ENCODE measurements at regions not wholly inside any gene's neighbourhood (a gene's known extent, or its start where the extent isn't known, plus 50 kb on each side); places are given as distances from the start of the nearest gene placed in this dataset.

GRCh38 chr1:55724551-55725325, 509.6 kb upstream of the USP24 start:
- DNase-seq: no peak

- no peak for DNase-seq
Observed at GRCh38 chr1:55723001-55723400, 507.8 kb upstream of the USP24 start.

- DNase-seq: no peak
Observed at GRCh38 chr1:55720261-55720660, 505.1 kb upstream of the USP24 start.

GRCh38 chr1:55718758-55719671, 503.9 kb upstream of the USP24 start:
- DNase-seq: no peak

GRCh38 chr1:55717111-55717510, 501.9 kb upstream of the USP24 start:
- no peak for DNase-seq

- no peak for DNase-seq
Observed at GRCh38 chr1:55716610-55717009, 501.4 kb upstream of the USP24 start.

GRCh38 chr1:55716151-55716550, 501.0 kb upstream of the USP24 start:
- no peak for DNase-seq

GRCh38 chr1:55714230-55714629, 499.1 kb upstream of the USP24 start:
- DNase-seq: no peak

GRCh38 chr1:55713516-55713915, 498.4 kb upstream of the USP24 start:
- no peak for DNase-seq

GRCh38 chr1:55712148-55712547, 497.0 kb upstream of the USP24 start:
- DNase-seq: no peak

GRCh38 chr1:55708781-55709180, 493.6 kb upstream of the USP24 start:
- no peak for DNase-seq

- DNase-seq: no peak
Observed at GRCh38 chr1:55707846-55708245, 492.7 kb upstream of the USP24 start.

GRCh38 chr1:55707196-55707595, 492.0 kb upstream of the USP24 start:
- no peak for DNase-seq

GRCh38 chr1:55706397-55706796, 491.2 kb upstream of the USP24 start:
- DNase-seq: no peak

GRCh38 chr1:55703726-55704363, 488.7 kb upstream of the USP24 start:
- no peak for DNase-seq

GRCh38 chr1:55702064-55702463, 486.9 kb upstream of the USP24 start:
- DNase-seq: no peak

GRCh38 chr1:55700359-55701130, 485.4 kb upstream of the USP24 start:
- no peak for DNase-seq

GRCh38 chr1:55699228-55699627, 484.1 kb upstream of the USP24 start:
- no peak for DNase-seq

GRCh38 chr1:55697997-55698535, 482.9 kb upstream of the USP24 start:
- no peak for DNase-seq

- DNase-seq: no peak
Observed at GRCh38 chr1:55696891-55697290, 481.7 kb upstream of the USP24 start.

- no peak for DNase-seq
Observed at GRCh38 chr1:55696181-55696754, 481.1 kb upstream of the USP24 start.

- DNase-seq: no peak
Observed at GRCh38 chr1:55695552-55695951, 480.4 kb upstream of the USP24 start.

Data from activated CD4-positive, alpha-beta T cell treated with anti-CD3 and anti-CD28 coated beads, Interleukin-2, amount 50 U/mL, for 4 hours (primary cell).